BJ (cell line): ENCODE measurements at regions not wholly inside any gene's neighbourhood (a gene's known extent, or its start where the extent isn't known, plus 50 kb on each side); places are given as distances from the start of the nearest gene placed in this dataset.
"Not testable (repeated sequence)": the region's sequence is repeated elsewhere in the genome, so short reads cannot be mapped to it uniquely, and the experiment has no call there.

ENCODE experiments used
- CTCF ChIA-PET: fragments of 350-600 bp; formaldehyde crosslinking; extraction: SDS; loops from one replicate; lab custom pipeline; 2021; ENCODE audit warnings: antibody characterized with exemption, inconsistent platforms; lab: Yijun Ruan, JAX
- POLR2A ChIA-PET: fragments of 300-600 bp; sonication (Branson Sonifier 250); formaldehyde crosslinking; extraction: SDS; loops from one replicate; lab custom pipeline; 2021; ENCODE audit warnings: antibody characterized with exemption; lab: Charles Lee
- DNase-seq: peaks from one replicate; pipeline ENCODE4 v3.0.0-alpha.2; 2011; ENCODE audit warnings: low read depth
- H3K27me3 ChIP-seq: 2 replicates; pipeline ENCODE4 v1.6.0; 2011; ENCODE audit warnings: low read length; ENCODE audit not compliant: control insufficient read depth, insufficient read depth
- H3K36me3 ChIP-seq: 2 replicates; pipeline ENCODE4 v1.5.1; 2011; ENCODE audit warnings: low read length; ENCODE audit not compliant: control insufficient read depth, insufficient read depth
- H3K4me3 ChIP-seq: 2 replicates; pipeline ENCODE4 v1.5.1; 2011; ENCODE audit warnings: low read depth, mild to moderate bottlenecking, control low read depth, low read length
- TF ChIP-seq, protein P1 (sequence below): IDR thresholded peaks from 2 replicates; pipeline ENCODE4 v1.5.1; 2011; ENCODE audit warnings: low read depth, mild to moderate bottlenecking, control low read depth, inconsistent platforms, low read length, moderate library complexity; ENCODE audit not compliant: insufficient read depth

DNA sequence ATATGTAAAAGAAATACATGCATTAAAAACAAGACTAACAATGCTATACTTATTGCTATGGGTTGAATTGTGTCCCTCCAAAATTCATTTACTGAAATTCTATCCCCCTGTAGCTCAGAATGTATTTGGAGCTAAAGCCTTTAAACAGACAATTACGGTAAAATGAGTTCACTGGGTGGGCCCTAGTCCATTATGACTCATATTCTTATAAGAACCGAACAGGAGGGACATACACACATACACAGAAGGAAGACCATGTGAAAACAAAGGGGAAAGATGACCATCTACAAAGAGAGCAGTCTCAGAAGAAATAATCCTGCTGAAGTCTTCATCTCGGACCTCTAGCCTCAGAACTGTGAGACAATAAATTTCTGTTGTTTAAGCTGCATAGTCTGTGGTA, 77.1 kb upstream of the ANKS1B start:
- TF ChIP-seq, protein P1, sequence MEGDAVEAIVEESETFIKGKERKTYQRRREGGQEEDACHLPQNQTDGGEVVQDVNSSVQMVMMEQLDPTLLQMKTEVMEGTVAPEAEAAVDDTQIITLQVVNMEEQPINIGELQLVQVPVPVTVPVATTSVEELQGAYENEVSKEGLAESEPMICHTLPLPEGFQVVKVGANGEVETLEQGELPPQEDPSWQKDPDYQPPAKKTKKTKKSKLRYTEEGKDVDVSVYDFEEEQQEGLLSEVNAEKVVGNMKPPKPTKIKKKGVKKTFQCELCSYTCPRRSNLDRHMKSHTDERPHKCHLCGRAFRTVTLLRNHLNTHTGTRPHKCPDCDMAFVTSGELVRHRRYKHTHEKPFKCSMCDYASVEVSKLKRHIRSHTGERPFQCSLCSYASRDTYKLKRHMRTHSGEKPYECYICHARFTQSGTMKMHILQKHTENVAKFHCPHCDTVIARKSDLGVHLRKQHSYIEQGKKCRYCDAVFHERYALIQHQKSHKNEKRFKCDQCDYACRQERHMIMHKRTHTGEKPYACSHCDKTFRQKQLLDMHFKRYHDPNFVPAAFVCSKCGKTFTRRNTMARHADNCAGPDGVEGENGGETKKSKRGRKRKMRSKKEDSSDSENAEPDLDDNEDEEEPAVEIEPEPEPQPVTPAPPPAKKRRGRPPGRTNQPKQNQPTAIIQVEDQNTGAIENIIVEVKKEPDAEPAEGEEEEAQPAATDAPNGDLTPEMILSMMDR: no peak
- ChIA-PET POLR2A (no interaction called here), CTCF (interaction anchor here (1.0 kb wide), 1 partner anchor 9 kb away, joined by 4 read pairs; no protein-coding TSS in a partner anchor)
- no peak for DNase-seq
- no peak overlapping the region for H3K4me3 ChIP-seq
- no peaks in the 10 kb centered on the region for H3K27me3 ChIP-seq
- no peaks in the 10 kb centered on the region for H3K36me3 ChIP-seq

DNA sequence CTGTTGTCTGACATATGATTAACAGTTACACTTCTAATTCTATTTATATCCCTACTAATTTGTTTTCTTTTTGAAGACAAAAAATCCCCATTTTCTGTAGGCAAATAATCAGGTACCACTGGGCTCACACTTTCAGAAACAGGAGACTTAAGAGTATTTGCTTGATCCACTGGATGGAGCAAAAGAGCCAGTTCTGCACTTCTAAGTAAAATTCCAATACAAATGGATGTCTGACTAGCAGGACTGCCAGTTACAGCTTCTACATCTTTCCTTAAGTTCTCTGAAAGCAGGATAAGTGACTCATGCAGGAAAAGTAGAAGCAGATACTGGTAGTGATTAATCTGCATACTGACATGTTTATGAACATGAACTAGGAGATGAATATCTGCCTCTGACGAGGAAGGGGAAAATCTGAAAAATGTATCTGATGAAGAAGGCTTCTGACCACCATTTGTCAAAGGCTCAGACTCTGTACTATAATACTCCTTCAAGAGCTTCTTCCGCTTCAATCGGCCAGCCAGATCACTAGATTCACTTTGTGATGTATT, 73.8 kb upstream of the ANKS1B start:
- Histone ChIP-seq H3K4me3 (no peak overlapping the region), H3K27me3 (no peaks in the 10 kb centered on the region), H3K36me3 (no peaks in the 10 kb centered on the region)
- CTCF ChIA-PET: interaction anchor here (0.6 to 2.5 kb wide), 11 partner anchors 9 to 495 kb away, joined by 3 to 11 read pairs (median 4); partner anchors contain the start of gene ACTR6
- POLR2A ChIA-PET: no interaction called here
- TF ChIP-seq, protein P1: peak; percentile 61
- DNase-seq: peak; percentile 79

- H3K36me3 ChIP-seq, DNase-seq, H3K4me3 ChIP-seq, POLR2A ChIA-PET, H3K27me3 ChIP-seq, CTCF ChIA-PET: not testable (repeated sequence)
Observed at GRCh38 chr12:100046202-100046601, 61.5 kb upstream of the ANKS1B start.

DNA sequence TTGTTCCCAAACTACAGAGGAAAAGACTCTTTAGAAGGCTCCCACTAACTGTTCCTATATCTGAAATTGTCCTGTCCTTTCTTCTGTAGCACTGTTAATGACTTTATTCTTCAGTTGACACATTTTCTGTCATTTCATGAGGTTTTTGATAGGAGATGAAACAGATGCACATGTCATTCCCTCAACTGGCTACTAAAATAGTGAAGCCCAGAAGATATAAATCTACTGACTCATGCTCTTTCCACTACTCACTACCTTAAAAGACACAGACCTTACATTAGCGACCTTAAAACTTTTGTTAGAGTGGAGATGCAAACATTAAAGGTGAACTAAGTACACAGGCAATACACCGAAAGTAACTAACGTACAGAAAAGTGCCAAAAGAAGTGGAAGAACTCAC, 59.5 kb upstream of the ANKS1B start:
- ChIA-PET CTCF (interaction anchor here (2.4 kb wide), 1 partner anchor 14 kb away, joined by 11 read pairs; no protein-coding TSS in a partner anchor), POLR2A (no interaction called here)
- TF ChIP-seq, protein P1: no peak
- no peak for DNase-seq
- Histone ChIP-seq H3K27me3 (no peaks in the 10 kb centered on the region), H3K36me3 (no peaks in the 10 kb centered on the region), H3K4me3 (no peak overlapping the region)

GRCh38 chr12:100043631-100044030, 58.9 kb upstream of the ANKS1B start:
- CTCF ChIA-PET: interaction anchor here (0.7 to 2.4 kb wide), 3 partner anchors 12 to 15 kb away, joined by 3 to 11 read pairs (median 4); no protein-coding TSS in a partner anchor
- POLR2A ChIA-PET: no interaction called here
- no peak for DNase-seq
- Histone ChIP-seq H3K36me3 (no peaks in the 10 kb centered on the region), H3K4me3 (no peak overlapping the region), H3K27me3 (no peaks in the 10 kb centered on the region)
- TF ChIP-seq, protein P1: no peak
